ENCODE measurements at regions not wholly inside any gene's neighbourhood (a gene's known extent, or its start where the extent isn't known, plus 50 kb on each side); places are given as distances from the start of the nearest gene placed in this dataset.

GRCh38 chr11:134663506-134664313 is 251.7 kb upstream of the B3GAT1 start:
- H3K27me3 ChIP-seq = no peaks in the 10 kb centered on the region
- H3K4me3 ChIP-seq = no peak overlapping the region
- no peak for DNase-seq
- no peak overlapping the region for H3K27ac ChIP-seq
- intact Hi-C loops (cut with DNase I) = no loop called here
- WGBS, 3 donors = 84 to 88% (median 87%) methylated on average over 11 of the region's 11 CpGs
- no peaks in the 10 kb centered on the region for H3K9me3 ChIP-seq
- no peaks in the 10 kb centered on the region for H3K36me3 ChIP-seq
- H3K4me1 ChIP-seq (ENCODE audit: insufficient read depth) = no peaks in the 10 kb centered on the region
- TF ChIP-seq POLR2A (IDR thresholded peaks at IDR 0.05) (no peak), CTCF (IDR thresholded peaks at IDR 0.05) (no peak), EP300 (IDR thresholded peaks at IDR 0.05) (no peak)

- no peak for TF ChIP-seq EP300 (IDR thresholded peaks at IDR 0.05)
- TF ChIP-seq CTCF (IDR thresholded peaks at IDR 0.05) = no peak
- no peak for TF ChIP-seq POLR2A (IDR thresholded peaks at IDR 0.05)
- DNase-seq = no peak
- intact Hi-C loops (cut with DNase I) = no loop called here
- Histone ChIP-seq H3K36me3 (no peaks in the 10 kb centered on the region), H3K9me3 (no peaks in the 10 kb centered on the region), H3K27ac (no peak overlapping the region), H3K4me1 (ENCODE audit: insufficient read depth) (no peaks in the 10 kb centered on the region), H3K4me3 (no peak overlapping the region), H3K27me3 (no peaks in the 10 kb centered on the region)
- 75 to 89% (median 75%) methylated on average over 5 of the region's 5 CpGs for WGBS, 3 donors
Observed at GRCh38 chr11:134662629-134663360, 250.8 kb upstream of the B3GAT1 start.

- Histone ChIP-seq H3K4me3 (no peak overlapping the region), H3K36me3 (no peaks in the 10 kb centered on the region), H3K27me3 (no peaks in the 10 kb centered on the region), H3K4me1 (ENCODE audit: insufficient read depth) (no peaks in the 10 kb centered on the region), H3K9me3 (no peaks in the 10 kb centered on the region), H3K27ac (no peak overlapping the region)
- no peak for DNase-seq
- intact Hi-C loops (cut with DNase I) = no loop called here
- 81 to 85% (median 83%) methylated on average over 5 of the region's 5 CpGs for WGBS, 3 donors
- TF ChIP-seq EP300 (IDR thresholded peaks at IDR 0.05) (no peak), POLR2A (IDR thresholded peaks at IDR 0.05) (no peak), CTCF (IDR thresholded peaks at IDR 0.05) (no peak)
Observed at GRCh38 chr11:134661660-134662059, 249.6 kb upstream of the B3GAT1 start.

GRCh38 chr11:134660416-134660815 is 248.4 kb upstream of the B3GAT1 start:
- DNase-seq = no peak
- intact Hi-C loops (cut with DNase I) = no loop called here
- Histone ChIP-seq H3K4me3 (no peak overlapping the region), H3K4me1 (ENCODE audit: insufficient read depth) (no peaks in the 10 kb centered on the region), H3K27ac (no peak overlapping the region), H3K36me3 (no peaks in the 10 kb centered on the region), H3K27me3 (no peaks in the 10 kb centered on the region), H3K9me3 (no peaks in the 10 kb centered on the region)
- TF ChIP-seq CTCF (IDR thresholded peaks at IDR 0.05) (no peak), EP300 (IDR thresholded peaks at IDR 0.05) (no peak), POLR2A (IDR thresholded peaks at IDR 0.05) (no peak)
- WGBS, 3 donors = 22 to 60% (median 32%) methylated on average over 1 of the region's 1 CpG
